HUES64 (cell line): ENCODE measurements at regions not wholly inside any gene's neighbourhood (a gene's known extent, or its start where the extent isn't known, plus 50 kb on each side); places are given as distances from the start of the nearest gene placed in this dataset.

Experiments
- H3K27ac ChIP-seq: 2 replicates; pipeline ENCODE4 v1.7.0; 2013; ENCODE audit warnings: low read depth, low read length, inconsistent platforms
- H3K27me3 ChIP-seq: 2 replicates; pipeline ENCODE4 v1.6.1; 2013; ENCODE audit warnings: mild to moderate bottlenecking, low read length; ENCODE audit not compliant: insufficient read depth
- H3K36me3 ChIP-seq: 2 replicates; pipeline ENCODE4 v1.6.1; 2013; ENCODE audit warnings: mild to moderate bottlenecking, low read length; ENCODE audit not compliant: insufficient read depth
- H3K4me1 ChIP-seq: 2 replicates; pipeline ENCODE4 v1.6.1; 2013; ENCODE audit warnings: mild to moderate bottlenecking, low read length, moderate library complexity; ENCODE audit not compliant: insufficient read depth
- H3K4me3 ChIP-seq: 2 replicates; pipeline ENCODE4 v1.5.1; 2013; ENCODE audit warnings: mild to moderate bottlenecking, low read length, moderate library complexity
- H3K9ac ChIP-seq: 2 replicates; pipeline ENCODE4 v1.6.1; 2013; ENCODE audit warnings: mild to moderate bottlenecking, low read depth, low read length
- H3K9me3 ChIP-seq: 2 replicates; pipeline ENCODE4 v1.6.1; 2013; ENCODE audit warnings: low read depth, low read length; ENCODE audit not compliant: insufficient read depth
- WGBS: fragments of 150-250, 120-280 bp; methylation state at CpG from one replicate; pipeline ENCODE4 v1.1.7; 2013; ENCODE audit warnings: missing lambda C conversion rate; 5-methylcytosine and 5-hydroxymethylcytosine counted together

- Histone ChIP-seq H3K27me3 (no peaks in the 10 kb centered on the region), H3K27ac (no peak overlapping the region), H3K4me3 (no peak overlapping the region), H3K9me3 (peaks cover 16% of the 10 kb centered on the region), H3K4me1 (no peaks in the 10 kb centered on the region), H3K36me3 (no peaks in the 10 kb centered on the region), H3K9ac (no peak overlapping the region)
- WGBS = 95% methylated on average over 9 of the region's 9 CpGs
Measured at GRCh38 chr2:2501454-2502200, 170.6 kb upstream of the MYT1L start.

GRCh38 chr2:2495606-2496005 is 164.5 kb upstream of the MYT1L start:
- no peaks in the 10 kb centered on the region for H3K4me1 ChIP-seq
- no CpG with 5 or more reads among the region's 1 CpG for WGBS
- H3K9ac ChIP-seq = no peak overlapping the region
- H3K4me3 ChIP-seq = no peak overlapping the region
- no peaks in the 10 kb centered on the region for H3K36me3 ChIP-seq
- no peaks in the 10 kb centered on the region for H3K27me3 ChIP-seq
- no peaks in the 10 kb centered on the region for H3K9me3 ChIP-seq
- no peak overlapping the region for H3K27ac ChIP-seq

GRCh38 chr2:2493496-2493895 is 162.4 kb upstream of the MYT1L start:
- Histone ChIP-seq H3K9ac (no peak overlapping the region), H3K4me3 (no peak overlapping the region), H3K4me1 (no peaks in the 10 kb centered on the region), H3K36me3 (no peaks in the 10 kb centered on the region), H3K27ac (no peak overlapping the region), H3K9me3 (no peaks in the 10 kb centered on the region), H3K27me3 (no peaks in the 10 kb centered on the region)
- WGBS = 93% methylated on average over 5 of the region's 5 CpGs

GRCh38 chr2:2492800-2493199 is 161.7 kb upstream of the MYT1L start:
- H3K36me3 ChIP-seq = no peaks in the 10 kb centered on the region
- WGBS = 92% methylated on average over 4 of the region's 4 CpGs
- H3K4me1 ChIP-seq = no peaks in the 10 kb centered on the region
- H3K27me3 ChIP-seq = no peaks in the 10 kb centered on the region
- no peak overlapping the region for H3K27ac ChIP-seq
- no peaks in the 10 kb centered on the region for H3K9me3 ChIP-seq
- no peak overlapping the region for H3K4me3 ChIP-seq
- no peak overlapping the region for H3K9ac ChIP-seq

GRCh38 chr2:2491964-2492363 is 160.9 kb upstream of the MYT1L start:
- no peaks in the 10 kb centered on the region for H3K36me3 ChIP-seq
- no peaks in the 10 kb centered on the region for H3K9me3 ChIP-seq
- H3K27me3 ChIP-seq = no peaks in the 10 kb centered on the region
- 100% methylated on average over 1 of the region's 2 CpGs for WGBS
- no peak overlapping the region for H3K9ac ChIP-seq
- H3K27ac ChIP-seq = no peak overlapping the region
- no peak overlapping the region for H3K4me3 ChIP-seq
- H3K4me1 ChIP-seq = no peaks in the 10 kb centered on the region

- no peaks in the 10 kb centered on the region for H3K4me1 ChIP-seq
- no peaks in the 10 kb centered on the region for H3K36me3 ChIP-seq
- H3K9me3 ChIP-seq = 0 out of 2 replicates have a peak, but pooled peaks cover 4% of the 10 kb centered on the region
- no peak overlapping the region for H3K9ac ChIP-seq
- WGBS = 96% methylated on average over 7 of the region's 8 CpGs
- no peak overlapping the region for H3K27ac ChIP-seq
- H3K27me3 ChIP-seq = no peaks in the 10 kb centered on the region
- H3K4me3 ChIP-seq = no peak overlapping the region
Measured at GRCh38 chr2:2484301-2484700, 153.2 kb upstream of the MYT1L start.

- 95% methylated on average over 4 of the region's 4 CpGs for WGBS
- Histone ChIP-seq H3K9ac (no peak overlapping the region), H3K27me3 (no peaks in the 10 kb centered on the region), H3K4me3 (no peak overlapping the region), H3K36me3 (no peaks in the 10 kb centered on the region), H3K4me1 (no peaks in the 10 kb centered on the region), H3K27ac (no peak overlapping the region), H3K9me3 (0 out of 2 replicates have a peak, but pooled peaks cover 4% of the 10 kb centered on the region)
Measured at GRCh38 chr2:2482851-2483250, 151.8 kb upstream of the MYT1L start.

- H3K4me1 ChIP-seq = no peaks in the 10 kb centered on the region
- H3K27ac ChIP-seq = no peak overlapping the region
- 95% methylated on average over 12 of the region's 12 CpGs for WGBS
- H3K9ac ChIP-seq = no peak overlapping the region
- H3K4me3 ChIP-seq = no peak overlapping the region
- no peaks in the 10 kb centered on the region for H3K9me3 ChIP-seq
- H3K36me3 ChIP-seq = no peaks in the 10 kb centered on the region
- no peaks in the 10 kb centered on the region for H3K27me3 ChIP-seq
Measured at GRCh38 chr2:2472881-2473280, 141.8 kb upstream of the MYT1L start.

GRCh38 chr2:2472044-2472443 is 141.0 kb upstream of the MYT1L start:
- H3K4me3 ChIP-seq = no peak overlapping the region
- H3K36me3 ChIP-seq = no peaks in the 10 kb centered on the region
- no peaks in the 10 kb centered on the region for H3K27me3 ChIP-seq
- no peak overlapping the region for H3K9ac ChIP-seq
- WGBS = 93% methylated on average over 11 of the region's 11 CpGs
- H3K9me3 ChIP-seq = no peaks in the 10 kb centered on the region
- no peak overlapping the region for H3K27ac ChIP-seq
- no peaks in the 10 kb centered on the region for H3K4me1 ChIP-seq

- no peaks in the 10 kb centered on the region for H3K4me1 ChIP-seq
- WGBS = 94% methylated on average over 9 of the region's 9 CpGs
- no peak overlapping the region for H3K4me3 ChIP-seq
- no peak overlapping the region for H3K27ac ChIP-seq
- H3K9me3 ChIP-seq = no peaks in the 10 kb centered on the region
- H3K27me3 ChIP-seq = no peaks in the 10 kb centered on the region
- H3K9ac ChIP-seq = no peak overlapping the region
- no peaks in the 10 kb centered on the region for H3K36me3 ChIP-seq
Measured at GRCh38 chr2:2466534-2466933, 135.5 kb upstream of the MYT1L start.

GRCh38 chr2:2464643-2465042 is 133.6 kb upstream of the MYT1L start:
- Histone ChIP-seq H3K27me3 (no peaks in the 10 kb centered on the region), H3K9ac (no peak overlapping the region), H3K4me1 (no peaks in the 10 kb centered on the region), H3K36me3 (no peaks in the 10 kb centered on the region), H3K4me3 (no peak overlapping the region), H3K27ac (no peak overlapping the region), H3K9me3 (no peaks in the 10 kb centered on the region)
- 87% methylated on average over 6 of the region's 6 CpGs for WGBS

GRCh38 chr2:2464094-2464493 is 133.0 kb upstream of the MYT1L start:
- H3K4me3 ChIP-seq = no peak overlapping the region
- no peak overlapping the region for H3K9ac ChIP-seq
- H3K9me3 ChIP-seq = no peaks in the 10 kb centered on the region
- 91% methylated on average over 12 of the region's 12 CpGs for WGBS
- no peaks in the 10 kb centered on the region for H3K36me3 ChIP-seq
- H3K27ac ChIP-seq = no peak overlapping the region
- no peaks in the 10 kb centered on the region for H3K4me1 ChIP-seq
- no peaks in the 10 kb centered on the region for H3K27me3 ChIP-seq
